Tibial nerve (tissue), 4 donors: ENCODE measurements at regions not wholly inside any gene's neighbourhood (a gene's known extent, or its start where the extent isn't known, plus 50 kb on each side); places are given as distances from the start of the nearest gene placed in this dataset.

Source experiments
- DNase-seq, 2 donors: peaks; one replicate each; pipeline ENCODE4 v3.0.0-alpha.2; 2019; ENCODE audit warnings: low spot score in 2 of 2
- H3K27ac ChIP-seq, 4 donors: fragments of 200-600 bp; sonication (generic) in 3 of 4; one replicate each; pipeline ENCODE4 v1.5.1; 2017 to 2019; ENCODE audit warnings: mild to moderate bottlenecking in 1 of 4
- H3K27me3 ChIP-seq, 2 donors: fragments of 200-600 bp; sonication (generic) in 1 of 2; one replicate each; pipeline versions ENCODE4 v1.5.1 to v1.6.0; 2017 to 2019
- H3K36me3 ChIP-seq, 3 donors: fragments of 200-600 bp; sonication (generic); one replicate each; pipeline ENCODE4 v1.5.1; 2018 to 2019
- H3K4me1 ChIP-seq, 4 donors: fragments of 200-600 bp; sonication (generic) in 3 of 4; one replicate each; pipeline ENCODE4 v1.5.1; 2017 to 2019
- H3K4me3 ChIP-seq, 4 donors: fragments of 200-600 bp; sonication (generic) in 3 of 4; one replicate each; pipeline ENCODE4 v1.5.1; 2017 to 2019; ENCODE audit warnings: mild to moderate bottlenecking in 1 of 4, moderate library complexity in 1 of 4
- H3K9me3 ChIP-seq, 4 donors: fragments of 200-600 bp; sonication (generic) in 3 of 4; one replicate each; pipeline ENCODE4 v1.5.1; 2017 to 2019
- CTCF ChIP-seq, 5 experiments: fragments of 200-600 bp in 3 of 5; fragments of 450-650 bp in 2 of 5; sonication (generic) in 3 of 5; IDR thresholded peaks; one replicate each; pipeline ENCODE4 v1.5.1; 2016 to 2019; ENCODE audit warnings: antibody characterized with exemption in 5 of 5, mild to moderate bottlenecking in 3 of 5, moderate library complexity in 2 of 5
- EP300 ChIP-seq, 2 donors: sonication (generic); formaldehyde crosslinking; IDR thresholded peaks; one replicate each; pipeline ENCODE4 v1.6.1; 2017; ENCODE audit warnings: antibody characterized with exemption in 2 of 2, mild to moderate bottlenecking in 1 of 2
- POLR2A ChIP-seq, 2 donors: fragments of 450-650 bp; IDR thresholded peaks; one replicate each; pipeline ENCODE4 v1.6.1; 2017; ENCODE audit warnings: antibody characterized with exemption in 2 of 2, mild to moderate bottlenecking in 2 of 2, moderate library complexity in 2 of 2
- WGBS, 2 donors: methylation state at CpG; one replicate each; pipeline ENCODE4 v1.1.5; 2018; 5-methylcytosine and 5-hydroxymethylcytosine counted together

- Histone ChIP-seq H3K36me3 (no peaks in the 10 kb centered on the region), H3K9me3 (peaks cover 0 to 6% (median 0%) of the 10 kb centered on the region in 4 donors), H3K4me3 (no peak overlapping the region), H3K27me3 (no peaks in the 10 kb centered on the region), H3K4me1 (no peaks in the 10 kb centered on the region), H3K27ac (no peak overlapping the region)
- no peak for TF ChIP-seq POLR2A (IDR thresholded peaks at IDR 0.05)
- no peak for TF ChIP-seq CTCF (IDR thresholded peaks at IDR 0.05)
- no peak for TF ChIP-seq EP300 (IDR thresholded peaks at IDR 0.05)
- WGBS, 2 donors: 85 to 91% methylated on average over 6 to 9 of the region's 9 CpGs
- DNase-seq: no peak
These were observed 133.6 kb upstream of the RET start for GRCh38 chr10:42943025-42943818.

- no peak overlapping the region for H3K4me3 ChIP-seq
- H3K36me3 ChIP-seq: no peaks in the 10 kb centered on the region
- TF ChIP-seq EP300 (IDR thresholded peaks at IDR 0.05): no peak
- TF ChIP-seq POLR2A (IDR thresholded peaks at IDR 0.05): no peak
- no peak for TF ChIP-seq CTCF (IDR thresholded peaks at IDR 0.05)
- 88 to 91% methylated on average over 2 of the region's 2 CpGs for WGBS, 2 donors
- H3K27ac ChIP-seq: no peak overlapping the region
- peaks cover 0 to 18% of the 10 kb centered on the region in 2 donors for H3K27me3 ChIP-seq
- peaks cover 0 to 13% (median 0%) of the 10 kb centered on the region in 4 donors for H3K4me1 ChIP-seq
- no peak for DNase-seq
- peaks cover 0 to 6% (median 0%) of the 10 kb centered on the region in 4 donors for H3K9me3 ChIP-seq
These were observed 128.8 kb upstream of the RET start for GRCh38 chr10:42948040-42948439.

- 85 to 95% methylated on average over 2 of the region's 2 CpGs for WGBS, 2 donors
- peaks cover 0 to 13% (median 0%) of the 10 kb centered on the region in 4 donors for H3K4me1 ChIP-seq
- H3K27me3 ChIP-seq: peaks cover 0 to 18% of the 10 kb centered on the region in 2 donors
- no peak overlapping the region for H3K4me3 ChIP-seq
- DNase-seq: no peak
- H3K36me3 ChIP-seq: no peaks in the 10 kb centered on the region
- TF ChIP-seq EP300 (IDR thresholded peaks at IDR 0.05) (no peak), CTCF (IDR thresholded peaks at IDR 0.05) (no peak), POLR2A (IDR thresholded peaks at IDR 0.05) (no peak)
- H3K27ac ChIP-seq: no peak overlapping the region
- peaks cover 0 to 6% (median 0%) of the 10 kb centered on the region in 4 donors for H3K9me3 ChIP-seq
These were observed 127.6 kb upstream of the RET start for GRCh38 chr10:42949287-42949686.

GRCh38 chr10:42950606-42951485 is 126.0 kb upstream of the RET start:
- no peaks in the 10 kb centered on the region for H3K36me3 ChIP-seq
- H3K4me1 ChIP-seq: peaks cover 0 to 13% (median 0%) of the 10 kb centered on the region in 4 donors
- H3K4me3 ChIP-seq: no peak overlapping the region
- WGBS, 2 donors: 65% methylated on average over 27 of the region's 27 CpGs
- H3K27me3 ChIP-seq: peaks cover 0 to 18% of the 10 kb centered on the region in 2 donors
- TF ChIP-seq POLR2A (IDR thresholded peaks at IDR 0.05): no peak
- TF ChIP-seq CTCF (IDR thresholded peaks at IDR 0.05): no peak
- TF ChIP-seq EP300 (IDR thresholded peaks at IDR 0.05): no peak
- no peak for DNase-seq
- H3K9me3 ChIP-seq: peaks cover 0 to 9% (median 0%) of the 10 kb centered on the region in 4 donors
- H3K27ac ChIP-seq: no peak overlapping the region
